ENCODE measurements at regions not wholly inside any gene's neighbourhood (a gene's known extent, or its start where the extent isn't known, plus 50 kb on each side); places are given as distances from the start of the nearest gene placed in this dataset.
"Not testable (repeated sequence)": the region's sequence is repeated elsewhere in the genome, so short reads cannot be mapped to it uniquely, and the experiment has no call there.

DNA sequence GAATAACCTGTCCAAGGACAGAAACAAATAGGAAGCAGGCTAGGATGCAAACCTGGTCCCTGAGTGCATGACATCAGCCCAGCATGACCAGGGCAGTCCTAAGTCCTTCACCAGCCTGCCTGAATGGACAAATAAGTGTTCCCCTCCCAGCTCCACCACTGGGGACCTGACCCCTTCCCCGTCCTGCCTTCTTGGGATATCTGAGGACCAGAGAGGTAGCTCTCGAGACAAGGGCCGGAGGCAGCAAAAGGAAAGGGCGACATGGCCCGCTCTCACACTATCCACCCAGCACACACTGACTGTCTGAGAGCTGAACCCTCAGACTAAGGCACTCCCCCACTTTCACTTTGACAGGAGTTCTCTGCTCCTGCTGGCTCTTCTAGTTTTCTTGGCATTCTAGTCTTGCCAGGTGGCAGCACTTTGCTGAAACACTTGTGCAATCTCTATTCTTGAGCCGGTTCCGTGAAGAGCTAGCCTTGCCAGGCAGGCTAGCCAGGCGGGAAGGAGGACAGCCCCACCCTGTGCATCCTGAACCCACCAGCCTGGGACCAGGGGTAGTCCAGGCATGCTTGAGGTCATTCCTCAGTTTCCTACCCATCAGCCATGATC, 251.1 kb upstream of the RAB4A start:
- H3K4me1 ChIP-seq = peaks cover 4% of the 10 kb centered on the region
- H3K27ac ChIP-seq = no peak overlapping the region
- no peak overlapping the region for H3K4me3 ChIP-seq
- no peaks in the 10 kb centered on the region for H3K36me3 ChIP-seq
- ATAC-seq (no peak), DNase-seq (no peak)
- no peaks in the 10 kb centered on the region for H3K27me3 ChIP-seq
- no peaks in the 10 kb centered on the region for H3K9me3 ChIP-seq
- intact Hi-C loops (cut with DNase I) = no loop called here
- no peak for TF ChIP-seq CTCF (IDR thresholded peaks at IDR 0.05)

DNA sequence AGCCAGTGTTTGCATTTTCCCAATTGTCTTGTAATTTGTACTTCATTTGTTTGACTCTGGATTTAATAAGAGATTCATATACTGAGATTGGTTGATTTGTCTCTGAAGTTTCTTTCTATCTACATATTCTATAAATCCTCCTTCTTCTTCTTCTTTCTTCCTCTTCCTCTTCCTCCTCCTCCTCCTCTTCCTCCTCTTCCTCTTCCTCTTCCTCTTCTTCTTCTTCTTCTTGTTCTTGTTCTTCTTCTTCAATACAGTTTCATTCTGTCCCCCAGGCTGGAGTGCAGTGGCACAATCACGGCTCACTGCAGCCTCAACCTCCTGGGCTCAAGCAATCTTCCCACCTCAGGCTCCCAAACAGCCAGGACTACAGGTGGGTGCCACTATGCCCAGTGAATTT, 249.9 kb upstream of the RAB4A start:
- H3K4me1 ChIP-seq; H3K4me3 ChIP-seq; H3K9me3 ChIP-seq; H3K27me3 ChIP-seq; intact Hi-C loops (cut with DNase I); ATAC-seq; DNase-seq; H3K27ac ChIP-seq; H3K36me3 ChIP-seq: not testable (repeated sequence)

DNA sequence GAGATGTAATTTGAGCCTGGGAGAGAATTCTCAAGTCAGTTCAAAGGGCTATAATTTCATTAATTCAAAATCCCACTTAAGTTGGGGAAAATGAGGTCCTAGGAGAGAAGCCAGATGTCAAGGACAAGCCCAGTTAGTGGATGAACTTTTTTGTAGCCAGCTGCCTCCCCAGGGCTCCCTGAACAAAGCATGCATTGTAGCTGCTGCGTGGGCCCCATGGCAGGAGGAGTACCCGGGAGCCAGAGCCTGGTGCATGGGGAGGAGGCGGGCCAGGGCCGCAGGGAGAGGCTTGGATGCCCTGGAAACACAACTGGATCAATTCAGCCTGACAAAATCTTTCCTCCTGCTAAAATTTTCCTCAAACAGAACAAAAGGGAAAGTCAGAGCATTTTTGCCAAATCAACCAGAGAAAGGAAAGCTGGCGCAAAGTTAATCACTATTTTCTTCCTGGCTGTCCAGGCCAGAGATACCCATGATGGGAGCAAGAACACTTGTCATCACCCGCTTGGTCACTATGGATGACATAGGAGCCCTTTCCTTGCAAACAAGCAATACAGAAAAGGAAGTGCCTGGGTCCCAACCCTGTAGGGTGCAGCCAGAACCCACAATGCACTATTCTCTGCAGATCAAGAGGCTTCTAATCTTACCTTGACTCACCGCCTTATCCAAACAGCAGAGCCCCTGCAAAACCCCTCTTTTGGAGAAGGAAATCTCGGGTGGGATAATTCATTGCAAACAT, 248.1 kb upstream of the RAB4A start:
- intact Hi-C loops (cut with DNase I) = no loop called here
- no peak overlapping the region for H3K27ac ChIP-seq
- no peaks in the 10 kb centered on the region for H3K36me3 ChIP-seq
- no peak for TF ChIP-seq CTCF (IDR thresholded peaks at IDR 0.05)
- no peaks in the 10 kb centered on the region for H3K9me3 ChIP-seq
- DNase-seq (no peak), ATAC-seq (no peak)
- H3K4me1 ChIP-seq = peaks cover 12% of the 10 kb centered on the region
- H3K27me3 ChIP-seq = no peaks in the 10 kb centered on the region
- no peak overlapping the region for H3K4me3 ChIP-seq

GRCh38 chr1:229023651-229024300, 247.1 kb upstream of the RAB4A start:
- peak; percentile 55 for ATAC-seq
- H3K27ac ChIP-seq = no peak overlapping the region
- H3K4me1 ChIP-seq = peaks cover 14% of the 10 kb centered on the region
- no peaks in the 10 kb centered on the region for H3K36me3 ChIP-seq
- H3K9me3 ChIP-seq = no peaks in the 10 kb centered on the region
- DNase-seq = no peak
- intact Hi-C loops (cut with DNase I) = no loop called here
- no peaks in the 10 kb centered on the region for H3K27me3 ChIP-seq
- H3K4me3 ChIP-seq = no peak overlapping the region
- no peak for TF ChIP-seq CTCF (IDR thresholded peaks at IDR 0.05)

- Histone ChIP-seq H3K9me3 (no peaks in the 10 kb centered on the region), H3K4me3 (no peak overlapping the region), H3K27ac (no peak overlapping the region), H3K27me3 (no peaks in the 10 kb centered on the region), H3K36me3 (no peaks in the 10 kb centered on the region), H3K4me1 (peaks cover 14% of the 10 kb centered on the region)
- ATAC-seq (peak; percentile 24), DNase-seq (no peak)
- intact Hi-C loops (cut with DNase I) = no loop called here
- no peak for TF ChIP-seq CTCF (IDR thresholded peaks at IDR 0.05)
Measured at GRCh38 chr1:229024528-229025130, 246.3 kb upstream of the RAB4A start.

GRCh38 chr1:229025576-229025975, 245.3 kb upstream of the RAB4A start:
- no peaks in the 10 kb centered on the region for H3K27me3 ChIP-seq
- peaks cover 14% of the 10 kb centered on the region for H3K4me1 ChIP-seq
- H3K9me3 ChIP-seq = no peaks in the 10 kb centered on the region
- no peak overlapping the region for H3K4me3 ChIP-seq
- H3K27ac ChIP-seq = no peak overlapping the region
- no peak for ATAC-seq
- no peak for DNase-seq
- no peaks in the 10 kb centered on the region for H3K36me3 ChIP-seq
- no peak for TF ChIP-seq CTCF (IDR thresholded peaks at IDR 0.05)
- intact Hi-C loops (cut with DNase I) = no loop called here

All from upper lobe of right lung (tissue), 1 donor.